Ecto neural progenitor cell (in vitro differentiated cells): ENCODE measurements at regions not wholly inside any gene's neighbourhood (a gene's known extent, or its start where the extent isn't known, plus 50 kb on each side); places are given as distances from the start of the nearest gene placed in this dataset.

Source experiments
- DNase-seq: peaks from one replicate; pipeline ENCODE4 v3.0.0-alpha.2; 2018; ENCODE audit warnings: low spot score

DNA sequence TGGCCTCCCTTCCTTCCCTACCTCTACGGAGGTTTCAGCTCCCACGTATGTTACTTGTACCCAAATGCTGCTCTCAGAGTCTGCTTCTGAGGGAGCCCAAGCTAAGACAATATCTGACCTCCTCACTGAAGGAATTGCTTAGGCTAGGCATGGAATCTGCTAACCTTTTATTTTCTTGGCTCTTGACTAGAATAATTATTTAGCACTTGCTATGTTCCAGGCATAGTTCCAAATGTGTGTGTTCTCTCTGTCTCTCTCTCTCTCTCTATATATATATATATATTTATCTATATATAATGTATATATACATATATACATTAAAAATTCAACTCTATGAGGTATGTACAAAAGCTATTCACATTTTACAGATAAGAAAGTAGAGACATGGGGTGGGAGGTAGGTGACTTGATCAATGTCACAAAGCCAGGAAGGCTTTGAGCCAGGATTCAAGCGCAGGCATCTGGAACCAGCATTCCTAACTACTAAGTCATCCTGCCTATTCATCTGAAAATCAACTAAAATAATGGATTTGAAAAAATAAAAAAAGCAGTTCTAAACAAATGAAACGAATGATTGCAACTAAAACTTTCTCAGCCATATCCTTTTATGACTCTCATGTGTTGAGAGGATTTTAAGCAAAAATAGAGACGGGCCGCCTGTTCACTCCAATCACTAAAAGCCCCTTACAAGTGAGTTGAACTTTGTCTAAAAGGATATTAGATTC, 189.7 kb upstream of the JAG1 start:
- no peak for DNase-seq

DNA sequence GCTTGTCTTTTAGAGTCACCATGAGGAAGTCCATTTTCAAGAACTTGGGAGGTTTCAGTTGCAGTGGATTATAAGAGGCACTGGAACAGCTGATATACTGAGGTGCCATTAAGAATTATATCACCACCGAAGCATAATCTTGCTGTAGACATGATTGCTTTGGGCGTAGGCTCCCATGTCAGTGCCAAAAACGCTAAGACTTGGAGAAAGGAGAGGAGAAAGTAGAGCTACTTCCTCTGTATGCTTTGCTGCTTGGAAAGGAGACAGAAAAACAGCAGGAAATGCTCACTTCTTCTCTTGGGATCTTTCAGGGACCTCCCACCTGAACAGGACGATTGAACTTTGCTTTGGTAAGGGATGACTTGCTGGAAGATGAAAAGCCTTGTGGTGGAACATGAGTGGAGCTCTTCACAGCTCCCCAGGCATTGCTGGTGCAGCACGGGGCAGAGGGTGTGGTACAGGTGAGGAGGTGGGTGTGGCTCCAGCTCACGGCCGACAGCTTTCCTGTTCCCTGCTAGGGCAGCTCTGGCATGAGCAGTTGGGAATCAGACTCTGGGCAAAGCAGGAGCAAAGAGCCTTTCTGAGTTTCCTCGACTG, 190.4 kb upstream of the JAG1 start:
- no peak for DNase-seq

DNA sequence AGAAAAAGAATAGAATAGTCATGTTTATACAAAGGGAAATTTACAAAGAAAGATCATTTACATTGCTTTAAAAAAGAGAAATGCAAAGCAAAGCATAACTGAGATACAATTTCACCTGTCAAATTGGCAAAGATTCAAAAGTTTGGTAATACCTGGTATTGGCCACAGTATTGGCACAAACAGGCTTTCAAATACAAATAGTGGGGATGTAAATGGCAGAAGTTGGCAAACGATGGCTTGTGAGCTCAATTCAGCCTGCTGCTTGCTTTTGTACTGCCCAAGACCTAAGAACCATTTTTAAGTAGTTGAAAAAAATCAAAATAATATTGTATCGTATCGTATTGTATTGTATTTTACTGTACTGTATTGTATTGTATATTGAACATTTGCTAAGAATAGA, 194.5 kb upstream of the JAG1 start:
- DNase-seq = no peak

DNA sequence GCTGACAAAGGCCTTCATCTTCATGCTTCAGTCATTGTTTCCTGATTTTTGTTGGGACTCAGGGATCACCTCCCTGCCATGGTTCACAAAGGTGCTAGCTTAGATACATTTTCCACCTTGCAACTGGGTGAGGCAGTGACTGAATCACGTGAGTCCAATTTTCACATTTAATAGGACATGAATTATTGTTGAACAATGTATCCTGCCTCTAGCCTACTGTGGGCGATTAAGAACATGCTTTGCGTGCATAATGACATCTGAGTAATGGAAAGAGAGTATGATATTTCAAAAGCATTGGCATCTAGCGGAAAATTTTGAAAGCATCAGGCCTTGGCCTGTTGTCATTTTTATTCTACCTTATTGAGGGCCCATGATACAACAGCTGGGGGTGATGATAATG, 199.2 kb upstream of the JAG1 start:
- DNase-seq = no peak

DNA sequence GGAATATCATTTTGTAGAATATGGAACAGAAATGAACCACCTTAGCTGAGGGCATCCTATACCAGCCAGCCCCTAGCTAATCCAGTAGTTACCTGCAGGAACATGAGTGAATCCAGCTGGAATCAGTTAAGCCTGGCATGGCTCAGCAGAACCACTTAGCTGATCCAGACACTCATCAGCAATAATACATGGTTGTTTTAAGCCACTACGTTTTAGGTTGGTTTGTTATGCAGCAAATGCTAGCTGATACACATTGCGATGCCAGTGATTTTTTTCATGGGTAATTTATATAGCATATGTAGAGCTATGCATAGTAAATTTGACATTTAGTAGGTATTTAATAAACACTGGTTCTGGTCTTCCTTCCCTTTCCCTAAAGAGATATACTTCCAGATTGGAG, 201.9 kb upstream of the JAG1 start:
- no peak for DNase-seq

DNA sequence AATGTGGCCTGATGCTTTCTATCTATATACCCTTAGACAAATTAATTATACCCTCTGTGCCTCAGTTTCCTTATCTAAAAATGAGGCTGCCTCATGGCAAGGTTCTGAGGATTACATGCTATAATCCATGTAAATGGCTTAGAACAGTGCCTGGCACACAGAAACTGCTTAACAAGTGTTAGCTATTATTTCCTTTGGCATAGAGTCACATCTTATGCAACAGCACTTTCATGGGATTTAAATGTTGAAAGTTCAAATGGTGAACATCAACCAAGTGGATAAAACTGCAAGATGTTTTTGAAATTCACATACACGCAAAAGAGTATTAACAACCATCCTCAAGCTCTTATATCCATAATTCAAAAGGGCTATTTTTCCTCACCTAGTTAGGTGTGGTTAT, 202.8 kb upstream of the JAG1 start:
- no peak for DNase-seq

DNA sequence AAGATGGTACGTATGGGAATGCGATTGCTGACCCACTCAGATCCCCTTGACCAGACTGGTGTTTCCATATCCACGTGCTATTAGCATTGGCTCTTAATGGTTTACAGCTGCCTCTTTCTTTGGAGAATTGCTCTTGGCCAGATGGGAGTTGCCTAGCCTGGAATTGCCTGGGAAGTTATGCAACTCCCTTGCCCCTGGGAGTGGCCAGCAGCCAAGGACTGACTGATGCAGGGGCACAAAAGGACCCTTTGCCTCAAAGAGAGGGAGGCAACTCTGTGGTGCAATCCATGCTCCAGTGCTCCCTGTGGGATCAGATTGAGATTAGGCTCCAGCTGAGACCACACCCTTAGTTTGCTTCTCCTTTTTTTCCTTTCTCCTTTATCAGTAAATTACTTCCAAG, 203.5 kb upstream of the JAG1 start:
- DNase-seq = no peak

DNA sequence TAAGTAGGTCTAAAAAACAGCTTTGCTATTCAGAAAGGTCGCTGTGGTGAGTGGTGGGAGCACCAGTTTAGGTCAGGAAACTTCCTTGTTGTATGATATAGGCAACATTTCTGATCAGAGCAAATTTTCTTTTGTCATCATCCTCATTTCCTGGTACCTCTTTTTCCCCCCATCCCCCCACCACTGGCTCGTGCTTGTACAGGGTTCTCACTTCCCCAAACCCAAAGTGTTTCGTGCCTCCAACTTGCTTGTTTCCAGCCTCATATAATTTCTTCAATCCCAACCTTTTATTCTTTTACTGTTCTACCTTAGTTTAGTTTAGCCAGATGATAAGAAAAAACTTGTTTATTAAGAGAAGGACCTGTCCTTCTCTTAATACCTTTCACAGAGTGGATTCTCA, 209.4 kb upstream of the JAG1 start:
- DNase-seq = no peak

DNA sequence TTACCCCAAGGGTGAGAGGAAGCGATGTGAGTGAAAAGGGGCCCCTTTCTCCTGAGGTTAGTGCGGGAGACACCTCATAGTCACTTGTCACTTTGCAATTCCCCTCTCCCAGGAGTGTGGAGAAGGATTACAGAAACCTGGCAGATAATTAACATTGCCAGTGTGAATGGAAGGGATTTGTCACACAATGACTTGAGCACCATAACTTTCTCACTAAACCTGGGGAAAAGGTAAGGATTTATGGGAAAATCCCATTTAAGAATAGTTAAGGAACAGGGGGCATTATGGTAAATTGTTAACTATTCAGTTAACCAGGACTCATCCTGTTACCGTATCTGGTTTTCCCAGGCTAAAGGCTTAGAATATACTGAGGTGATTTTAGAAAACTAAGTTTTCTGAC, 219.5 kb upstream of the JAG1 start:
- no peak for DNase-seq

DNA sequence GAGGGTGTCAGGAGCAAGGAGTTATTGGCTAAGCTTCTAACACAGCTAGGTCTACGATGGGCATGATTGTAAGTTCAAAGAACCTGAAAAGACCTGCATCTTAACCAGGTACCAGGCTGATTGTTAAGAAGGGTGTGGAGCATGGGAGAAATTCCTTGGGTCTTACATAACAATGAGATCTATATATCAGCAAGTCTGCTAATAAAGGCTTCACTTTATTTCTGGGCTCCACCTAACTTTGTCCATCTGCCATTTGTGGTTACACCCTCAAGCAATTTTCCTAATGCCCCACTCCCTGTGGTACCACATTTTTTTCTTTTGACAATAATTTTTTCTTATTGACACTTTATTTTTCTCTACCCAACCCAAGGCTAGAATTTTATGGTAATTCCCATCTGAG, 223.5 kb upstream of the JAG1 start:
- DNase-seq = no peak

DNA sequence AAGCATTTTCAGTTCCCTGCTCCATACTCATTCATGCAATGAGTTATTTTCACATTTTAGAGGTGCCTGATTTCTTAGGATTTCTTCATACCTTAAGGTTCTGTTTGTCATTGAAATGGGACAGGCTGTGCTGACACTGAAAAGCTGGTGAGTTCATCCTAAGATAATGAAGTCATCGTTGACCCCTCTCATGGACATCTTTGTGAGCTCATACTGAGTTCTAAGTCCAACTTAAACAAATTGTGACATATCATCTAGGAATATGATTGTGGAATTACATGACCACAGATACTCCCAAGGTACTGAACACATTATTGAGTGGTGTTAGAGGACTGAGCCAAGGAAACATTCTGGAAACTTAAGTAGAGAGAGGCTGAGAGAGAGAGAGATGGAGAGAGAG, 224.8 kb upstream of the JAG1 start:
- DNase-seq = no peak

DNA sequence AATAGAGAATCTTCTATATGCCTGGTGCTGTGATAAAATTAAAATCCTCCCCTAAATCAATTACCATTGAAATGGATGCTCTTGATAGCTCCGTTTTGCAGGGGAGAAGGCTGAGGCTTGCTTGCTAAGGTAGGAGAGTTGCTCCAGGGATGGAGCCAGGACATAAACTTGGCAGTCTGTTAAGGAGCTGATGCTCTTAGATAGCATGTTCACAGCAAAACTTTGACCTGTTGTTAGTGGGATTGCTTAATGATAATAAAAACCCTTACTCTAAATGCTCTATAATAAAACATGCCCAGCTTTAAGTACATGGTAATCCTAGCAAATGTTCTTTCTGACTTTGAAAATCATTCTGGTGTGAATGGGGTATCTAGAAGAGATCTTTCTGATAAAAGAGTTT, 228.4 kb upstream of the JAG1 start:
- DNase-seq = no peak

DNA sequence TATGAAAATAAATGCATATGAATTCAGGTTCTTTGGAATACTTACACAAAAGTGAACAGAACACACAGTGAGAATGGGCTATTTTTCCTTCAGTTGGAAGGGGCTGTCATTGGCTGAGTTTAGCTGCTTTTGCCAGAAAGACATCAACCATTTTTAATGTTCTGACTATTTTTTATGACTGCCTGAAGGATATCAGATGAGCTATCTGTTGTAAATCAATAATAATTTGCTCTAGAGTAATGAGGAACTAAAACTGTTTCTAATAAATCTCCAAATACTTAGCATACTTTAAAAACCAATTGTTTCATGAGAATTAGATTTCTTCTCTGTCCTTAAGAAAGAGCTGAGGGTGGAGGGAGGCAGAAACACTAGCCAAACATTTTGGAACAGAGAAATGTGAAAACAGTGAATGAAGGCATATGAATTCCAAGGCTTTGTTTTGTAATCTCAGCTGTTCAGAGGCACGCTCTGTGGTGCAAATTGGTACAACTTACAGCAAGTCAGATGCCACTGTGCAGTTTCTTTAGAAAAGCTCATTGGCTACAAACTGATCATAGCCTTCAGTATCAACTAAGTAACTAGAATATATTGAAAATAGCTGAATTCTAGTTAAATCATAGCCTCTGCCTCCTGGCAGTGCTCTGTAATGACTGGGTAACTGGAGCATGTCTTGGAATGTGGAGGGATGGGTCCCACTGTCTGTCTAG, 228.9 kb upstream of the JAG1 start:
- DNase-seq = no peak

DNA sequence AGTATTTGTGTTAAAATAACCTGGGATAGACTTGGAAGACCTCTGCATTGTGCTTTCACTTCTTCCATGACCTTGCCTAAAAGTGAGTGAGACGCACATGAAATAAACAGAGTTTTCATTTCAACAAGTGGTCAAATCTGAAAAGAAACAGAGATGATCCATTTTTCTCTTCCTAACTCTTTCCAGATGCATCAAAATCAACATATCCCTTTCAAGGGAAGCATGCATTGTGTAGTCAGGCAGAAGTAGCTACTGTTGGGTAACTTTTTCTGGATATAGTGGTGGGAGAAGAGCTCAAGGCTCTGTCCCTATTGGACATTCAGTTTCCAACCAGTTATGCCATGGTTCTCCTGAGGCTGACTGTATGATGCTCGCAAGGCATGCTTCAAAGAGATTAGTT, 233.0 kb upstream of the JAG1 start:
- no peak for DNase-seq

DNA sequence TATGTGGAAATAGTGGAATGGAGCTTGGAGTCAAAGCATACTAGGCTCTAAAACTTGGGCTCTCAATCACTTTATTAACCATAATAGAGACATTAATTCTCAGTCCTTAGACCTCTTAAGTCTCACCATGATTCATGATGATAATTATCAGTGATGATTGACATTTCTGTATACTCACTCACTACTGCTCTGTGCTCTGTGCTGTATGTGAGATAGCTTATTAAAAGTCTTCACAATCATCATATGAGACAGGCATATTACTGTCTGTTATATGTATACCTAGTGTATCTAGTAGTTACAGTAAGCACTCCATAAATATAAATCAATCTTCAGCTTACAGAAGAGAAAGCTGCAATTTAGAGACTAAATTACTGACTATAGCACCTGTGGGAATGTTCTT, 236.0 kb upstream of the JAG1 start:
- DNase-seq = no peak

DNA sequence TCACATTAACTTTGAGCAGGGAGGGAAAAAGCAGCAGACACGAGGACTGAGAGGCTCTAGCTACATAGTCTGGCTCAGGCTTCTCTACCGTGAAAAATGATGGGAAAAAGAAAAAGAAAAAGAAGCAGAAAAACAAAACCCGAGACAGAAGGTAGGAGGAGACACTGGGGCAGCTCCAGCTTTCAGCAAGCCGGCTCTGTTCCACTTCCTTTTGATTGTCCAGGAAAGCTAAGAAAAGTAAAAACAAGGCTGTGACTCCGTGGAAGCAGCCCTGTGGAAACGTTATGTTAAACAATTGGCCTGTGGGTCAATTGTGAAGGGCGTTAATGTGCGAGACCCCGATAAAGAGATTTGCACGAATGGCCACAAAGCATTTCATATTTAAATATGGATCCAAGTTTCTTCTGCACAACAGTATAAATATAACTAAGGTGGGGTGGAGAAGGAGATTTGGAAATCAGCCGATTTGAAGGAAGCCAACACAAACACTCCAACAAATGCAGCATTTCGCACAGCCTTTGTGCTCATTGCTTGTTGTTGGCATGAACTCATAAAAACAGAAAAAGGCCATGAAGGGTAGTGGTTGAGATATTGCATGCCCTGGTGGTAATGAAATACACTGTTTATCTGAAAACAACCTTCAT, 236.9 kb upstream of the JAG1 start:
- DNase-seq = no peak

DNA sequence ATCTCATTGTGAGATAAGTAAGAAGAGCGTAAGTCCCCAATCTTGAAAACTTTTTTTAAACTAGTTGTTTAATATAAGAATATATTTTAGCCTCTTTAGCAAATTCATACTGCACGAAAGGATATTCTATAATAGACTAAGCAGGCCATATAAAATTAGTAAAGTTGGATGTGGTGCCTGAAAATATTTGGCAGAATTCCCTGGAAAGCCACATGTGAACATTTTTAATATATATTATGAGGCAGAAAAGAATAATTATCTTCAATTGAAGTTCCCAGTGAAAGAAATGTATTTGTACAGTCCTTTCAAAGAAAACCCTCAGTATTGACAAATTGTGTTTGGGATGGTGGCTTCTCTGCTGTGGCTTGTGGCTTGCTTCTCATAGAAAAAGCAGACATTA, 237.5 kb upstream of the JAG1 start:
- no peak for DNase-seq

DNA sequence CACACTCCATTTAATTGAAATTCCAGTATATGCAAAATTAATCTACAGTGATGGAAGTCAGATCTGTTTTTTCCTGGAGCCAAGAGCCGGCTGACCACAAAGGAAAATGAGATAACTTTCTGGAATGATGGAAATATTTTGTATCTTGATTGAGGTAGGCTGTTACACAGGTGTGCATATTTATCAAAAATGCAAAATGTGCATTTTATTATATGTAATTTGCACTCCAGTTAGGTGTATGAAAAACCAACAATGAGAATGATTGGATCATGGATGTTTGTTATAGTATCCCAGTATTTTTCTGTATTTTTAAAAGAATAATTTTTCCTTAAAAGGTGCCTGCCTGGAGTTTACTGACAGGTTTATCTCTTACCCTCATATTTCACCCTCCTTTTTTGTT, 242.0 kb upstream of the JAG1 start:
- DNase-seq = no peak

DNA sequence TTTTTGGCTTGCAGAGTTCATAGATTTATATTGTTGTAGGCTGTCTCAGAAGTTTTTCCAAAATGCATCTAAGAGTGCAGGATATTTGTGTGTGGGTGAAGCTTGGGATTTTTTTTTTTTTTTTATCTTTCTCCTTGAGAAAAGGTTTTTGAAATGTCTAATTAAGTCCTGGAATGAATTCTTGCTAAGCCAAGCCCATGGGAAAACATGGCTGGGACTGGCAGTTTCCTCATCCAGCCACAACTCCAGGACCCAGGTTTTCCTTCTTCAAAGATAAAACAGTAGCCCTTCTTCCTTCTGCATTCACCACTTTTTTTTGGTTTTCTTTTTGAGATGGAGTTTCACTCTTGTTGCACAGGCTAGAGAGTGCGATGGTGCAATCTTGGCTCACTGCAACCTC, 242.5 kb upstream of the JAG1 start:
- DNase-seq = no peak

DNA sequence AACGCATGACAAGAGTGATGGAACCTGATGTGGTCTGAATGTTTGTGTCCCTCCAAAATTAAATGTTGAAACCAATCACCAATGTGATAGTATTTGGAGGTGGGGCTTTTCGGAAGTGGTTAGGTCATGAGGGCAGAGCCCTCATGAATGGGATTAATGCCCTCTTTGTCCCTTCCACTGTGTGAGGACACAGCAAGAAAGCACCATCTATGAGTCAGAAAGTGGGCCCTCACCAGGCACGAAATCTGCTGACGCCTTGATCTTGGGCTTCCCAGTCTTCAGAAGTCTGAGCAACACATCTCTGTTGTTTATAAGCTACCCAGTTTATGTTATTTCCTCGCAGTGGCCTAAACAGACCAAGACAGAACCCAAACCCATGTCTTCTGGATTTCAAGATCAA, 244.0 kb upstream of the JAG1 start:
- no peak for DNase-seq

DNA sequence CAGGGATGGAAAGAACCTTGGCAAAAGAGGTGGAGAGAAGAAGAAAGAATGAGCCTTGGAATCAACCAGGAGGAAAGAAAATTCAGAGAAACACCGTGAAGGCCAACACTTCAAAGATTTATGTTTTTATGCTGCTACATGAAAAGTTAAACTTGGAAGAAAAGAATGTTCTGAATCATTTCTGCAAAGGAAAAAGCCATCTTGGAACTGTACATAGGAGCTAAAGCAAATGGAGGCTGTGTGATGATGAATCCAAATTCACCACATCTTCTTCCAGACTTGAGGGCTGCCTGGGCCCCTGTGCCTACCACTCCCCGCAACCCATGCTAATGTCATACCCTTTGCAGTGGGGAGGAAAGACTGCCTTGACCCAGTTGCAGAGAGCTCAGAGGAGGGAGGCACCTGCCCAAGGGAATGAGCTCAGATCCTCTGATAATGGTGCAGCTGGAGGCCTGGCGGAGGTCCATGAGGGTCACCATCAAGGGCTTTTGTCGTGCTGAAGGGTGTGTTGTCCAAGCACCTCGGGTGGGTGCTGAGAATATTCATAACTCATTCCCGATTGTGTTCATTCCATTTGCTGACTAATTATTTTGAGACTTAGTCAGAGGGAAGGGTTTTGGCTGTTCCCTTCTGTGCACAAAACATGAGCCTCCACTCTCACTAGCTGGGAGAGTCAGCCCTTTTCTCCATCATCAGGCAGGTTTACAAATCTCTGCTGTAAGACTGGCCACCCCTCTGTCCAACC, 245.8 kb upstream of the JAG1 start:
- no peak for DNase-seq

DNA sequence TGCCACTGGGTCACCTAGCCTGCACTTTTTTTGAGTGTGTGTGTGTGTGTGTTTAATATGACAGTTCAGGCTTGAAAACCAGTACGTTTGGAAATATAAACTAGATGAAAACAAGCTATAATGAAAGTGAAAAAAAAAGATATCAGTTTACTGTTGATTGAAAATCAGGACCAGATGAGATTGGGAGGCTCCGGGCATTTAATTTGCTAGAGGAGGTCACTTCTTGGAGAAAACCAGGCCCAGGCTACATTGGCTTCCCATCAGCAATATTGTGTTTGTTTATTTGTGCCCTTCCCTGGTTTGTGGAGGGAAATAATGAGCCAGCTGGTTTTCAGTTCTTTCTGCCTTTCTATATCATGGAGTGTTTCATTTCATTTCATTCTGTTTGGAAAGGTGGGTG, 246.6 kb upstream of the JAG1 start:
- DNase-seq = no peak
